ENCODE measurements at regions not wholly inside any gene's neighbourhood (a gene's known extent, or its start where the extent isn't known, plus 50 kb on each side); places are given as distances from the start of the nearest gene placed in this dataset.
A peak's percentile ranks its signal among the peaks of the same experiment; 100 is the strongest.

- DNase-seq (ENCODE audit: low read depth in 2 of 2), result no peak
Observed at GRCh38 chr12:97093187-97093683, 186.2 kb downstream of the NEDD1 start.

- DNase-seq (ENCODE audit: low read depth in 2 of 2), result no peak
Observed at GRCh38 chr12:97097734-97098133, 190.7 kb downstream of the NEDD1 start.

- no peak for DNase-seq (ENCODE audit: low read depth in 2 of 2)
Observed at GRCh38 chr12:97109441-97109840, 202.4 kb downstream of the NEDD1 start.

GRCh38 chr12:97112136-97112535 is 205.1 kb downstream of the NEDD1 start:
- no peak for DNase-seq (ENCODE audit: low read depth in 2 of 2)

GRCh38 chr12:97118796-97119375 is 211.8 kb downstream of the NEDD1 start:
- no peak for DNase-seq (ENCODE audit: low read depth in 2 of 2)

- no peak for DNase-seq (ENCODE audit: low read depth in 2 of 2)
Observed at GRCh38 chr12:97127061-97127460, 220.0 kb downstream of the NEDD1 start.

- DNase-seq (ENCODE audit: low read depth in 2 of 2), result no peak
Observed at GRCh38 chr12:97131220-97131981, 224.3 kb downstream of the NEDD1 start.

- no peak for DNase-seq (ENCODE audit: low read depth in 2 of 2)
Observed at GRCh38 chr12:97132270-97132669, 225.2 kb downstream of the NEDD1 start.

GRCh38 chr12:97134495-97134894 is 227.4 kb downstream of the NEDD1 start:
- no peak for DNase-seq (ENCODE audit: low read depth in 2 of 2)

GRCh38 chr12:97140355-97140754 is 233.3 kb downstream of the NEDD1 start:
- no peak for DNase-seq (ENCODE audit: low read depth in 2 of 2)

GRCh38 chr12:97142737-97143410 is 235.8 kb downstream of the NEDD1 start:
- no peak for DNase-seq (ENCODE audit: low read depth in 2 of 2)

- peak in 1 of 2 donors; percentile 17 for DNase-seq (ENCODE audit: low read depth in 2 of 2)
Observed at GRCh38 chr12:97148941-97149559, 242.0 kb downstream of the NEDD1 start.

- no peak for DNase-seq (ENCODE audit: low read depth in 2 of 2)
Observed at GRCh38 chr12:97151481-97151880, 244.4 kb downstream of the NEDD1 start.

- DNase-seq (ENCODE audit: low read depth in 2 of 2), result no peak
Observed at GRCh38 chr12:97159377-97159776, 252.3 kb downstream of the NEDD1 start.

GRCh38 chr12:97160277-97160676 is 253.2 kb downstream of the NEDD1 start:
- DNase-seq (ENCODE audit: low read depth in 2 of 2), result no peak

GRCh38 chr12:97162173-97162572 is 255.1 kb downstream of the NEDD1 start:
- DNase-seq (ENCODE audit: low read depth in 2 of 2), result no peak

GRCh38 chr12:97164936-97165335 is 257.9 kb downstream of the NEDD1 start:
- DNase-seq (ENCODE audit: low read depth in 2 of 2), result no peak

- DNase-seq (ENCODE audit: low read depth in 2 of 2), result no peak
Observed at GRCh38 chr12:97167598-97167997, 260.5 kb downstream of the NEDD1 start.

- DNase-seq (ENCODE audit: low read depth in 2 of 2), result no peak
Observed at GRCh38 chr12:97168804-97169203, 261.7 kb downstream of the NEDD1 start.

- DNase-seq (ENCODE audit: low read depth in 2 of 2), result no peak
Observed at GRCh38 chr12:97169889-97170567, 263.0 kb downstream of the NEDD1 start.

- DNase-seq (ENCODE audit: low read depth in 2 of 2), result no peak
Observed at GRCh38 chr12:97173688-97174410, 266.8 kb downstream of the NEDD1 start.
